ENCODE measurements at regions not wholly inside any gene's neighbourhood (a gene's known extent, or its start where the extent isn't known, plus 50 kb on each side); places are given as distances from the start of the nearest gene placed in this dataset.

GRCh38 chr12:11555743-11556625, 93.5 kb upstream of the ETV6 start:
- Histone ChIP-seq H4K20me1 (replicated peaks; ENCODE audit: control insufficient read depth, extremely low read depth, insufficient read depth, low read length) (no peaks in the 10 kb centered on the region), H3K27ac (ENCODE audit: insufficient read depth, low read depth, low read length) (no peak overlapping the region), H3K36me3 (ENCODE audit: control insufficient read depth in 2 of 2, extremely low read depth in 1 of 2, insufficient read depth in 2 of 2, low read length in 2 of 2) (no peaks in the 10 kb centered on the region), H2AFZ (ENCODE audit: low read depth, low read length) (no peak overlapping the region), H3K79me2 (ENCODE audit: control insufficient read depth, insufficient read depth, low read length) (no peaks in the 10 kb centered on the region), H3K4me1 (ENCODE audit: control insufficient read depth, extremely low read depth, insufficient read depth, low read length) (no peaks in the 10 kb centered on the region), H3K4me3 (replicated peaks in 1 of 3; ENCODE audit: insufficient read depth in 1 of 3, low read depth in 1 of 3, low read length in 3 of 3) (no peak overlapping the region), H3K9me1 (replicated peaks; ENCODE audit: control insufficient read depth, extremely low read depth, insufficient read depth, low read length) (no peaks in the 10 kb centered on the region), H3K9me3 (replicated peaks; ENCODE audit: control insufficient read depth, insufficient read depth, low read length) (no peaks in the 10 kb centered on the region), H3K4me2 (ENCODE audit: insufficient read depth, low read length) (no peak overlapping the region), H3K9ac (replicated peaks; ENCODE audit: extremely low read depth, insufficient read depth, low read length) (no peak overlapping the region), H3K27me3 (ENCODE audit: control insufficient read depth in 2 of 2, insufficient read depth in 2 of 2, low read length in 2 of 2) (peaks cover 34 to 45% of the 10 kb centered on the region in 2 experiments)
- POLR2A ChIA-PET, result no interaction called here
- dilution Hi-C loops (cut with MboI; ENCODE audit: extremely low pct_ligation_motif_present, low sequenced_read_pairs), result no loop called here
- DNase-seq (ENCODE audit: low read depth, low spot score) (no peak), FAIRE-seq (no peak)
- intact Hi-C loops (cut with micrococcal nuclease), result no loop called here
- TF ChIP-seq EZH2 (IDR thresholded peaks at IDR 0.05; ENCODE audit: borderline replicate concordance, low read depth, low read length, severe bottlenecking), result no peak
- BruUV-seq (replicated peaks), result no TSS peak
- CTCF ChIA-PET, result interaction anchor here (0.8 to 5.3 kb wide), 7 partner anchors 11 to 785 kb away, joined by 3 to 65 read pairs (median 3); no protein-coding TSS in a partner anchor

GRCh38 chr12:11556682-11557081, 92.8 kb upstream of the ETV6 start:
- ChIA-PET POLR2A (no interaction called here), CTCF (interaction anchor here (1.1 to 5.3 kb wide), 4 partner anchors 11 to 480 kb away, joined by 3 to 65 read pairs (median 5); no protein-coding TSS in a partner anchor)
- no peak overlapping the region for H3K27ac ChIP-seq (ENCODE audit: insufficient read depth, low read depth, low read length)
- no peak overlapping the region for H3K4me3 ChIP-seq (replicated peaks in 1 of 3; ENCODE audit: insufficient read depth in 1 of 3, low read depth in 1 of 3, low read length in 3 of 3)
- no peak overlapping the region for H3K4me2 ChIP-seq (ENCODE audit: insufficient read depth, low read length)
- H3K27me3 ChIP-seq (ENCODE audit: control insufficient read depth in 2 of 2, insufficient read depth in 2 of 2, low read length in 2 of 2), result peaks cover 34 to 51% of the 10 kb centered on the region in 2 experiments
- no peaks in the 10 kb centered on the region for H3K9me3 ChIP-seq (replicated peaks; ENCODE audit: control insufficient read depth, insufficient read depth, low read length)
- H3K4me1 ChIP-seq (ENCODE audit: control insufficient read depth, extremely low read depth, insufficient read depth, low read length), result no peaks in the 10 kb centered on the region
- intact Hi-C loops (cut with micrococcal nuclease) (no loop called here), dilution Hi-C loops (cut with MboI; ENCODE audit: extremely low pct_ligation_motif_present, low sequenced_read_pairs) (no loop called here)
- TF ChIP-seq POLR2A (IDR thresholded peaks at IDR 0.05; ENCODE audit: low read depth, low read length), result no peak
- TF ChIP-seq GATA2 (IDR thresholded peaks at IDR 0.05; ENCODE audit: insufficient read depth, insufficient read length, low read depth, low read length), result no peak
- no peaks in the 10 kb centered on the region for H3K79me2 ChIP-seq (ENCODE audit: control insufficient read depth, insufficient read depth, low read length)
- no peak overlapping the region for H2AFZ ChIP-seq (ENCODE audit: low read depth, low read length)
- H4K20me1 ChIP-seq (replicated peaks; ENCODE audit: control insufficient read depth, extremely low read depth, insufficient read depth, low read length), result no peaks in the 10 kb centered on the region
- no peak overlapping the region for H3K9ac ChIP-seq (replicated peaks; ENCODE audit: extremely low read depth, insufficient read depth, low read length)
- no peak for FAIRE-seq
- no peak for DNase-seq (ENCODE audit: low read depth, low spot score)
- no peaks in the 10 kb centered on the region for H3K9me1 ChIP-seq (replicated peaks; ENCODE audit: control insufficient read depth, extremely low read depth, insufficient read depth, low read length)
- H3K36me3 ChIP-seq (ENCODE audit: control insufficient read depth in 2 of 2, extremely low read depth in 1 of 2, insufficient read depth in 2 of 2, low read length in 2 of 2), result no peaks in the 10 kb centered on the region
- BruUV-seq (replicated peaks), result no TSS peak

All from endothelial cell of umbilical vein (primary cell).